ENCODE measurements at regions not wholly inside any gene's neighbourhood (a gene's known extent, or its start where the extent isn't known, plus 50 kb on each side); places are given as distances from the start of the nearest gene placed in this dataset.

- H3K4me1 ChIP-seq, result no peaks in the 10 kb centered on the region
- H3K27ac ChIP-seq, result no peak overlapping the region
- DNase-seq (no peak), ATAC-seq (no peak)
- no peaks in the 10 kb centered on the region for H3K27me3 ChIP-seq (ENCODE audit: low read depth)
- H3K4me3 ChIP-seq, result no peak overlapping the region
- intact Hi-C loops (cut with DNase I), result no loop called here
- no peaks in the 10 kb centered on the region for H3K36me3 ChIP-seq
- no peak for TF ChIP-seq CTCF (IDR thresholded peaks at IDR 0.05)
- no peaks in the 10 kb centered on the region for H3K9me3 ChIP-seq
Measured at GRCh38 chr7:69177941-69178494, 420.3 kb upstream of the AUTS2 start.

- H3K36me3 ChIP-seq, result no peaks in the 10 kb centered on the region
- no peaks in the 10 kb centered on the region for H3K27me3 ChIP-seq (ENCODE audit: low read depth)
- no peak for ATAC-seq
- DNase-seq, result no peak
- no peak overlapping the region for H3K4me3 ChIP-seq
- no peak overlapping the region for H3K27ac ChIP-seq
- no peaks in the 10 kb centered on the region for H3K4me1 ChIP-seq
- intact Hi-C loops (cut with DNase I), result no loop called here
- no peaks in the 10 kb centered on the region for H3K9me3 ChIP-seq
- TF ChIP-seq CTCF (IDR thresholded peaks at IDR 0.05), result no peak
Measured at GRCh38 chr7:69180662-69181061, 417.6 kb upstream of the AUTS2 start.

GRCh38 chr7:69182596-69183467, 415.4 kb upstream of the AUTS2 start:
- intact Hi-C loops (cut with DNase I), result no loop called here
- no peaks in the 10 kb centered on the region for H3K36me3 ChIP-seq
- H3K4me3 ChIP-seq, result no peak overlapping the region
- no peaks in the 10 kb centered on the region for H3K27me3 ChIP-seq (ENCODE audit: low read depth)
- H3K9me3 ChIP-seq, result no peaks in the 10 kb centered on the region
- DNase-seq, result no peak
- no peak overlapping the region for H3K27ac ChIP-seq
- ATAC-seq, result no peak
- no peaks in the 10 kb centered on the region for H3K4me1 ChIP-seq
- TF ChIP-seq CTCF (IDR thresholded peaks at IDR 0.05), result no peak

- no peak for ATAC-seq
- no peaks in the 10 kb centered on the region for H3K4me1 ChIP-seq
Measured at GRCh38 chr7:69184339-69184738, 413.9 kb upstream of the AUTS2 start.

GRCh38 chr7:69185170-69185569, 413.1 kb upstream of the AUTS2 start:
- H3K36me3 ChIP-seq, result no peaks in the 10 kb centered on the region
- no peak overlapping the region for H3K27ac ChIP-seq
- no peaks in the 10 kb centered on the region for H3K9me3 ChIP-seq
- DNase-seq (no peak), ATAC-seq (no peak)
- intact Hi-C loops (cut with DNase I), result no loop called here
- H3K4me3 ChIP-seq, result no peak overlapping the region
- no peak for TF ChIP-seq CTCF (IDR thresholded peaks at IDR 0.05)
- H3K27me3 ChIP-seq (ENCODE audit: low read depth), result no peaks in the 10 kb centered on the region
- no peaks in the 10 kb centered on the region for H3K4me1 ChIP-seq

More at GRCh38 chr7:69184339-69184738, 413.9 kb upstream of the AUTS2 start:
- Histone ChIP-seq H3K36me3 (no peaks in the 10 kb centered on the region), H3K27ac (no peak overlapping the region), H3K9me3 (no peaks in the 10 kb centered on the region), H3K4me3 (peak overlapping the region; percentile 17), H3K27me3 (ENCODE audit: low read depth) (no peaks in the 10 kb centered on the region)
- no peak for TF ChIP-seq CTCF (IDR thresholded peaks at IDR 0.05)
- intact Hi-C loops (cut with DNase I), result no loop called here
- no peak for DNase-seq

Data from lower lobe of right lung (tissue), 2 donors.